ENCODE measurements at regions not wholly inside any gene's neighbourhood (a gene's known extent, or its start where the extent isn't known, plus 50 kb on each side); places are given as distances from the start of the nearest gene placed in this dataset.

DNA sequence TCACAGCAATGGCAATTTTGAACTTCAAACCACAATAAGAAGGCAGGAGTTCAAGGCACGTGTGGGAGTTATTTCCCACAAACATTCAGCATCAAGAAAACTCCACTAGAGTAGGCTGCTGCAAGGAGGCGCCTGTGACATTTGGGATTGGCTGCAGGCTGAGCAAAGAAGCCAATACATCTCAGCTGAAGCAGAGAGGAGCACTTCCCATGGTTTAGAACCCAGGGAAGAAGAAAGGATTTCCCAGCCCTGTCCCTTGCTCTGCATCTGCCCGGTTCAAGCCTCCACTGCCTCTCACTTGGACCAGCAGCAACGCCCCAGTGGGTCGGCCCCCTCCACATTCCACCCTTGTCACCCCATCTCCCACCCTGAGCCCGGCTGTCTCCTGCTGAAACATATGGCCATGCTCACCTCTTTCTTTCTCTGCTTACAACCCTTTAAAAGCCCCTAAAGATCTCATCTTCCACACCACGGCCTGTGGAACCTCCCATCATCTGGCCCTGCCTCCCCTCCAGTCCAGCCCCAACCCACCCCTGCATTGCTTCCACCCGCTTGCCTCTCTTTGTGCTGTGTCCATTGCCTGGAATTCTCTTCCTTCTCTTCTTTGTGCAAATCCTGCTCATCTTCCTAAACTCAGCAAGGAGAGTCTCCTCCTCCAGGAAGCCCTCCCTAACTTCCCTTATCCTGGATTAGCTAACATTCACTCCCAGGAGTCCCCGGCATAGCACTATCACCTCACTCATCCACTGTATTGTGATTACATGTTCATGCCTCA is 128.3 kb downstream of the ANKRD60 start:
- TF ChIP-seq ZFX (IDR thresholded peaks at IDR 0.05) = no peak
- TF ChIP-seq, protein P1, sequence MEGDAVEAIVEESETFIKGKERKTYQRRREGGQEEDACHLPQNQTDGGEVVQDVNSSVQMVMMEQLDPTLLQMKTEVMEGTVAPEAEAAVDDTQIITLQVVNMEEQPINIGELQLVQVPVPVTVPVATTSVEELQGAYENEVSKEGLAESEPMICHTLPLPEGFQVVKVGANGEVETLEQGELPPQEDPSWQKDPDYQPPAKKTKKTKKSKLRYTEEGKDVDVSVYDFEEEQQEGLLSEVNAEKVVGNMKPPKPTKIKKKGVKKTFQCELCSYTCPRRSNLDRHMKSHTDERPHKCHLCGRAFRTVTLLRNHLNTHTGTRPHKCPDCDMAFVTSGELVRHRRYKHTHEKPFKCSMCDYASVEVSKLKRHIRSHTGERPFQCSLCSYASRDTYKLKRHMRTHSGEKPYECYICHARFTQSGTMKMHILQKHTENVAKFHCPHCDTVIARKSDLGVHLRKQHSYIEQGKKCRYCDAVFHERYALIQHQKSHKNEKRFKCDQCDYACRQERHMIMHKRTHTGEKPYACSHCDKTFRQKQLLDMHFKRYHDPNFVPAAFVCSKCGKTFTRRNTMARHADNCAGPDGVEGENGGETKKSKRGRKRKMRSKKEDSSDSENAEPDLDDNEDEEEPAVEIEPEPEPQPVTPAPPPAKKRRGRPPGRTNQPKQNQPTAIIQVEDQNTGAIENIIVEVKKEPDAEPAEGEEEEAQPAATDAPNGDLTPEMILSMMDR (conservative IDR thresholded peaks at IDR 0.05) = no peak

DNA sequence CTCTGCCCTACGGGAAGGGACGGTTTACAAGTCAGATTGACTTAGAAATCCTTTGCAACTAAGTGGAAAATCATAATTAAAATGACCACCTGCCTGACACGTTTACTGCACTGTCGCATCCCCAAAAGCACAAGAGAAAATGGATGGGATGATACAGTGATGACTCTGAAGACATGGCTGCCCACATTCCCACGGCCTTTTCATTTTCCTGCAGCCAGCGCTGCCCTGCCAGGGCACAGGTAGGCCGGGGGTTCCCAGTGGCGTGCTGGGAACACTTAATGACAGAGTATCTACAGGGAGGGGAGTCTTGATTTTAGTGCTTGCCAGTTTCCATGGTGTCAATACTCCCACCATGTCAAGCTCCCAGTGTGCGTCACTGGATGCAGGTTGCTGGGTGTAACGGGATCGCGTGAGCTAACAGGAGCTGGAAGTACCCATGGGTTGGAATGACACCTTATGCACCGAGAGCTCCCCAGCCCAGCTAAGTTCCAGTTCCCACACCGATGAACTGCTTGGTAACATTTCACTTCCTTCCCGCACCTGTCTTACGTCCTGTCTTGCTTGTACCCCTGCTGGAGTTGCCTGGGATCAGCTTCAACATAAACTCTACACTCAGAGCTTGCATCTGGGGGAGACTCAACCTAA is 129.0 kb downstream of the ANKRD60 start:
- no peak overlapping the region for H3K27ac ChIP-seq
- no peak for TF ChIP-seq ZFX (IDR thresholded peaks at IDR 0.05)
- TF ChIP-seq, protein P1 (conservative IDR thresholded peaks at IDR 0.05) = no peak

More for the DNA sequence above, 128.3 kb downstream of the ANKRD60 start:
- no peak overlapping the region for H3K27ac ChIP-seq

DNA sequence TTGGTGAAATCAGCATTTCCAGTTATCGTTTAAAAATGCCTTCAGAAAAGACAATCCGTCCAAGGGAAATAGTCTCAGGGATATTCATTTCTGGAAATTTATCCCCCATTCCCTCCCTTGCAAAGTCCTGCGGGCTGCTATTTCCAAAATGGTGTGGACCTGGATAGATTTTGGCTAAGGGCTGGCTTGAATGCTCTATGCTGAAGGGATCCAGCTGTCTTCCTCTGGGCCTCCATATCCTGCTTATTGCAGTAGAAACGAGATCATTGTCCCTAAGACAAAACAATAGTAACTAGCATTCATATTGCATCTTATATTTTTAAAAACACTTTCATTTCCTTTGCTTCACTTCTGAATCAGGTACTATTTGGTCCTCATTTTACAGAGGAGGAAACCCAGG is 129.9 kb downstream of the ANKRD60 start:
- H3K27ac ChIP-seq = no peak overlapping the region
- TF ChIP-seq ZFX (IDR thresholded peaks at IDR 0.05) = no peak
- TF ChIP-seq, protein P1 (conservative IDR thresholded peaks at IDR 0.05) = no peak

DNA sequence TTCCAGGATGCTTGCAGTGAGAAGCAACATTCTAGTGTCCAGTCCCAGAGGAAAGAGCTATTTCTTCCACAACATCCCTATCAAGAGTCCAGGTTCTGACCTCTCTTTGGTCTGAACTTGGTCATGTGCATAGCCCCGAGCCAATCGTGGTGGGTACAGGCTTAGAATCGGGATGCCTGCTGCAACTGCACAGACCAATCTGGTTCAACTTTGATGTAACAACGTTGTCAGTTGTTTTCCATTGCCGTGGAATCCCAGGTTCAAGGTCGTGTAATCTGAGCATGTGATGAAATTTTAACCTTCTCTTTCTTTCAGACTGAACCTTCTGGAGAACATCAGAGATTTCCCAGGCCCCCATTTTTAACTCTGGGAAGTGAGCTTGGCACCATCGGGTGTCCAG is 130.5 kb downstream of the ANKRD60 start:
- no peak overlapping the region for H3K27ac ChIP-seq
- TF ChIP-seq, protein P1 (conservative IDR thresholded peaks at IDR 0.05) = no peak
- TF ChIP-seq ZFX (IDR thresholded peaks at IDR 0.05) = no peak

DNA sequence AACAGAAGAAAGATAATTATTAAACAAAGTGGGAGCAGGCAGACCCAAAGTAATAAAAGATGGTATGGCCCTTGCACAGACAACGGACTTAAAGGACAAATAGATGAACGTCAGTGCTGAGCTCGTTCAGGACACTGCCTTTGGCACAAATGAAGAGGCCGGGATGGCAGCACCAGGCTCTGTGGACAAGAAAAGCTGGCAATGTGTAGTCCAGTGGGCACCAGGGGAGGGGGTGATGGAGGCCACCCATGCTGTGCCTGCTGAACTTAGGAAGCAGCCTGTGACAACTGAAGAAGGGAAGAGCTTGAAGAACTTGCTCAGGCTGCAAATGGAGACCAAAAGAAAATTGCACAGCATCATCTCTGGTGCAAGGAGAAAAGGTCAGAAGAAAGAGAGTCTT is 131.0 kb downstream of the ANKRD60 start:
- no peak for TF ChIP-seq ZFX (IDR thresholded peaks at IDR 0.05)
- TF ChIP-seq, protein P1 (conservative IDR thresholded peaks at IDR 0.05) = no peak
- H3K27ac ChIP-seq = no peak overlapping the region

DNA sequence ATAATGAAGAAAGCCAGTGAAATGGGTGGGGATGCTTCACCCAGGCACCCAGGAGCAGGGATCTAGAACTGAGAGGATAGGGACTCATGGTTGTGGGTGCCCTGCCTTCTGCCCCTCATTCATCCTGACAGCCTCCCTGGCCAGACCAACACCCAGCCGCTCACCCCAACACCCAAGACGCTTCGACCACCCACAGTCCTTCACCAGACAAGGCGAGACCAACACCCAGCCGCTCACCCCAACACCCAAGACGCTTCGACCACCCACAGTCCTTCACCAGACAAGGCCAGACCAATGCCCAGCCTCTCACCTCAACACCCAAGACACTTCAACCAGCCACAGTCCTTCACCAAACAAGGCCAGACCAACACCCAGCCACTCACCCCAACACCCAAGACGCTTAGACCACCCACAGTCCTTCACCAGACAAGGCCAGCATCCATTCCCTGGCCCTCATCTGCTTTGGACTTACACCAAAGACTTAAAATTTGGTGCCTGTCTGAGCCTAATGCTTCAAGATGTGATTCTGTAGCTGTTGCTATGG is 131.5 kb downstream of the ANKRD60 start:
- no peak overlapping the region for H3K27ac ChIP-seq
- TF ChIP-seq, protein P1 (conservative IDR thresholded peaks at IDR 0.05) = no peak
- TF ChIP-seq ZFX (IDR thresholded peaks at IDR 0.05) = no peak

DNA sequence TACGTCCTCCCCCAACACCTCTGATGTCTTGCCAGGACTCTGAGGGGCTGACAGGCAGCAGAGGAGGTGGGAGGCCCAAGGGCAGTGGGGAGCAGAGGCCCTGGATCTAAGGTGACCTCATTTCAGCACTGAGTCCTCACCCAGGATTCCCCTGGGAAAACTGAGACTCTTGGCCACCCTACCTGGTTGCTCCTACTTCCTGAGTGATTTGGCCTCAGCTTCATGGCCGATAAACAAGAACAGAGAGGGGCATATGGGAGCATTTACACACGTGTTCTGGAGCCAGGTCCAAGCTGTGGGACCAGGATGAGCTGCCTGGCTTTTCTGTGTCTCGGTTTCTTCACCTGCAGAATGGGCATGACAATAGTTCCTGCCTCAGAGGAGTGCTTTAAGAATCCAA is 133.8 kb downstream of the ANKRD60 start:
- no peak overlapping the region for H3K27ac ChIP-seq
- no peak for TF ChIP-seq ZFX (IDR thresholded peaks at IDR 0.05)
- TF ChIP-seq, protein P1 (conservative IDR thresholded peaks at IDR 0.05) = no peak
